HEK293 (cell line): ENCODE measurements at regions not wholly inside any gene's neighbourhood (a gene's known extent, or its start where the extent isn't known, plus 50 kb on each side); places are given as distances from the start of the nearest gene placed in this dataset.
"Not testable (repeated sequence)": the region's sequence is repeated elsewhere in the genome, so short reads cannot be mapped to it uniquely, and the experiment has no call there.

Source experiments
- HOXD13 ChIP-seq: sonication (generic); formaldehyde crosslinking; IDR thresholded peaks from 2 replicates; pipeline ENCODE4 v1.8.0; 2022; ENCODE audit warnings: missing genetic modification reagents, borderline replicate concordance
- ZNF792 ChIP-seq: fragments of 450-650 bp; formaldehyde crosslinking; IDR thresholded peaks from 2 replicates; pipeline ENCODE4 v1.5.1; 2016; ENCODE audit warnings: missing biosample characterization, missing genetic modification characterization

- TF ChIP-seq HOXD13 (CRISPR knock-in tag); ZNF792 (tag by site-specific recombination): not testable (repeated sequence)
These were observed 356.1 kb upstream of the NRP1 start for GRCh38 chr10:33690536-33690935.
